AML-193 (cell line): ENCODE measurements at regions not wholly inside any gene's neighbourhood (a gene's known extent, or its start where the extent isn't known, plus 50 kb on each side); places are given as distances from the start of the nearest gene placed in this dataset.
A peak's percentile ranks its signal among the peaks of the same experiment; 100 is the strongest.

ENCODE experiments used
- DNase-seq, 2 experiments: peaks; one replicate each; lab custom pipeline; 2025; lab: John Stamatoyannopoulos, UW

GRCh38 chr13:24050796-24051715 is 109.5 kb upstream of the SPATA13 start:
- DNase-seq: no peak

GRCh38 chr13:24052547-24053518 is 107.7 kb upstream of the SPATA13 start:
- no peak for DNase-seq

- peak; percentile 47 to 52 for DNase-seq
Observed at GRCh38 chr13:24053519-24054251, 106.8 kb upstream of the SPATA13 start.

- no peak for DNase-seq
Observed at GRCh38 chr13:24056616-24057137, 103.8 kb upstream of the SPATA13 start.

- no peak for DNase-seq
Observed at GRCh38 chr13:24060993-24061392, 99.5 kb upstream of the SPATA13 start.

GRCh38 chr13:24063281-24063877 is 97.1 kb upstream of the SPATA13 start:
- DNase-seq: no peak

GRCh38 chr13:24064371-24064770 is 96.1 kb upstream of the SPATA13 start:
- DNase-seq: no peak

GRCh38 chr13:24065176-24065575 is 95.3 kb upstream of the SPATA13 start:
- no peak for DNase-seq

- DNase-seq: no peak
Observed at GRCh38 chr13:24066405-24067295, 93.9 kb upstream of the SPATA13 start.

- DNase-seq: no peak
Observed at GRCh38 chr13:24068472-24068871, 92.0 kb upstream of the SPATA13 start.

GRCh38 chr13:24071016-24071415 is 89.5 kb upstream of the SPATA13 start:
- no peak for DNase-seq

- DNase-seq: no peak
Observed at GRCh38 chr13:24071423-24072075, 89.0 kb upstream of the SPATA13 start.

GRCh38 chr13:24073657-24074056 is 86.9 kb upstream of the SPATA13 start:
- no peak for DNase-seq

GRCh38 chr13:24074678-24075077 is 85.8 kb upstream of the SPATA13 start:
- peak; percentile 59 to 64 for DNase-seq

GRCh38 chr13:24075137-24075975 is 85.2 kb upstream of the SPATA13 start:
- no peak for DNase-seq

GRCh38 chr13:24076109-24076508 is 84.4 kb upstream of the SPATA13 start:
- no peak for DNase-seq

- no peak for DNase-seq
Observed at GRCh38 chr13:24076636-24077035, 83.9 kb upstream of the SPATA13 start.

- no peak for DNase-seq
Observed at GRCh38 chr13:24080134-24080533, 80.4 kb upstream of the SPATA13 start.

- DNase-seq: no peak
Observed at GRCh38 chr13:24081387-24081786, 79.1 kb upstream of the SPATA13 start.
